Naive thymus-derived CD8-positive, alpha-beta T cell (primary cell): ENCODE measurements at regions not wholly inside any gene's neighbourhood (a gene's known extent, or its start where the extent isn't known, plus 50 kb on each side); places are given as distances from the start of the nearest gene placed in this dataset.
"Not testable (repeated sequence)": the region's sequence is repeated elsewhere in the genome, so short reads cannot be mapped to it uniquely, and the experiment has no call there.

Experiments
- ATAC-seq, 2 donors: fragments of 150-1000 bp; cut with Tn5 transposase in 1 of 2; sonication (Bioruptor Pico), chemical (Tn5 transposase) in 1 of 2; 1 replicate in 1 of 2; 2 replicates in 1 of 2; pipeline ENCODE4 v1.10.0; 2021; ENCODE audit warnings: mild to moderate bottlenecking in 2 of 2, moderate library complexity in 2 of 2
- POLR2A ChIA-PET: fragments of 350-600 bp; sonication (Branson Sonifier 250); formaldehyde crosslinking; loops from one replicate; lab custom pipeline; 2021; ENCODE audit warnings: antibody characterized with exemption; lab: Charles Lee
- DNase-seq, 10 donors: peaks; one replicate each; pipeline versions ENCODE4 v3.0.0 to v3.0.0-alpha.2; 2020 to 2022
- H3K27ac Mint-ChIP-seq, 10 donors: one replicate each; pipeline ENCODE4 v1.8.0; 2020 to 2022; ENCODE audit warnings: mild to moderate bottlenecking in 10 of 10, mixed read lengths in 10 of 10, moderate library complexity in 4 of 10, inconsistent platforms in 1 of 10
- H3K27me3 Mint-ChIP-seq, 5 donors: one replicate each; pipeline ENCODE4 v1.8.0; 2021 to 2022; ENCODE audit warnings: mixed read lengths in 5 of 5
- H3K36me3 Mint-ChIP-seq, 3 donors: one replicate each; pipeline ENCODE4 v1.8.0; 2020 to 2022; ENCODE audit warnings: mixed read lengths in 3 of 3, mild to moderate bottlenecking in 2 of 3, inconsistent platforms in 1 of 3
- H3K4me1 Mint-ChIP-seq, 4 donors: one replicate each; pipeline ENCODE4 v1.8.0; 2021 to 2022; ENCODE audit warnings: mixed read lengths in 4 of 4
- H3K4me3 Mint-ChIP-seq, 10 donors: one replicate each; pipeline ENCODE4 v1.8.0; 2020 to 2022; ENCODE audit warnings: mild to moderate bottlenecking in 10 of 10, mixed read lengths in 10 of 10, moderate library complexity in 6 of 10, inconsistent platforms in 1 of 10
- H3K9me3 Mint-ChIP-seq, 9 donors: one replicate each; pipeline ENCODE4 v1.8.0; 2020 to 2022; ENCODE audit warnings: mixed read lengths in 9 of 9, mild to moderate bottlenecking in 3 of 9, inconsistent platforms in 1 of 9, moderate library complexity in 1 of 9

DNA sequence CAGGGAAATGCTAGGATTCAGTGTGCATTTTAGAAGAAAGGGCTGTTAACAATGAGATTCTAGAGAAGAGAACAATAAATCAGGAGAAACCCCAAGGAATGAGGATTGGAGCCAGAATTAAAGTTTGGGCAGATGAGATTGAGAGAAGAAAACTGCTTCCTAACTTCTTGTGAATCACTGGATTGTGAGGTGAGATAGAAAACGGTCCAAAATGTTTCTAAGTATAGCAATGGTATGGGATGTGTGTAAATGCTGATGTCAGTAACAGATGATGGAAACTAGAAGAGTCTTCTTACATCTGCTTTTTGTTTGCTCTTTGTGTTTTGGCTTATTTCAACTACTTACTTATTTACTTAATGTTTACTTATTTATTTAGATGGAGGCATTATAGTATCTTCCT is 123.0 kb downstream of the KCNJ2 start:
- ATAC-seq (no peak), DNase-seq (no peak)
- Mint-ChIP-seq H3K4me1 (no peaks in the 10 kb centered on the region), H3K9me3 (peaks cover 0 to 14% (median 2%) of the 10 kb centered on the region in 9 donors), H3K27me3 (no peaks in the 10 kb centered on the region), H3K4me3 (no peak overlapping the region), H3K27ac (no peak overlapping the region), H3K36me3 (no peaks in the 10 kb centered on the region)
- POLR2A ChIA-PET = no interaction called here

DNA sequence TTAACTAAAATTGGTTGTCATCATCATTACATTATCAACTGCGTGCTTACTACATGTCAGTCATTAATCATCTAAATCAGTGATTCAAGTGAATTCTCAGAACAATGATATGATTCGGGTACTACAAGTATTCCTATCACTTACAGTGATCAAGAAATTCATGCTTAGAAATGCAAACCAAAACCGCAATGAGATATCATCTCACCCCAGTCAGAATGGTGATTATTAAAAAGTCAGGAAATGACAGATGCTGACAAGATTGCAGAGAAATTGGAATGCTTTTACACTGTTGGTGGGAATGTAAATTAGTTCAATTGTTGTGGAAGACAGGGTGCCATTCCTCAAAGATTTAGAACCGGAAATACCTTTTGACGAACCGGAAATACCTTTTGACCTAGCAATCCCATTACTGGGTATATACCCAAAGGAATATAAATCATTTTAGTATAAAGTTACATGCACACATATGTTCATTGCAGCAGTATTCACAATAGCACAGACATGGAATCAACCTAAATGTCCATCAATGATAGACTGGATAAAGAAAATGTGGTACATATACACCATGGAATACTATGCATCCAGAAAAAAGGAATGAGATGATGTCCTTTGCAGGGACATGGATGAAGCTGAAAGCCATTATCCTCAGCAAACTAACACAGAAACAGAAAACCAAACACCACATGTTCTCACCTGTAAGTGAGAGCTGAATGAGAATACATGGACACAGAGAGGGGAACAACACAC is 124.4 kb downstream of the KCNJ2 start:
- not testable (repeated sequence) for H3K27ac Mint-ChIP-seq

DNA sequence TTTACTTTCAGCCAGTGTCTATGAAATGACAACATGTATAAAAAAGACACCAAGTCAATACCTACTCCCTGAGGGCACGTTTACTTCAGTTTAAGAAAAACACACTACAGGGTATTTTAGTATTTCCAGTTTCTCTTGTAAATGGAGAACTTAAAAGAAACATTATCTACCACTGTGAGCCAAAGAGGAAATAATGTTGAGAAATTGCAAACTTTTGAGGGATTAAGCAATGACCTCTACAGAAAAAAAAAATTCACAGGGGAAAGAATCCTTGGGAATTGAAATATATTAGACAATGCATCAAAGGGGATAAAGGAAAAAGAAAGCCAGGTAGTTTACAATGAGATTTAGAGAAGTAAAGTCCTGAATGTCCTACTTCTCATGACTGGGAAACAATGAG is 126.0 kb downstream of the KCNJ2 start:
- DNase-seq = no peak
- H3K9me3 Mint-ChIP-seq = peaks cover 0 to 21% (median 3%) of the 10 kb centered on the region in 9 donors

More for the DNA sequence above, 124.4 kb downstream of the KCNJ2 start:
- H3K36me3 Mint-ChIP-seq, ATAC-seq, POLR2A ChIA-PET, DNase-seq, H3K27me3 Mint-ChIP-seq, H3K4me1 Mint-ChIP-seq, H3K4me3 Mint-ChIP-seq: not testable (repeated sequence)
- peaks cover 0 to 12% (median 2%) of the 10 kb centered on the region in 9 donors for H3K9me3 Mint-ChIP-seq

DNA sequence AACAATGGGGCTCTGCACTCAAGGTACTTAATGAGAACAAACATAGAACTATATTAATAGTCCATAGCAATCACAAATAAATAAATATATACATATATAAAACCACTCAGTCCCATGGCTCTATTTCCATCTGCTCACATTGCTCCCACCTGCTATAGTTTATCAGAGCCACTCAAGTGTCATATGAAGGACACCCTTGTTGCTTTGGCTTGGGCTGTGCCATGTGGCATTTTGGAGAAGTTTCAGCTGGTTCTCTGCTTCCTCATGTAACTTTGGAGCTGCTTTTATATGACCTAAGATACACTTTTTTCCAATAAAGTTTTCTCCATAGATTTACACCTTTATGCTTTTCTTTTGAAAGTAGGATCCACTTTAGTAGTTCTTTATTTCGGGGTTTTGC is 126.4 kb downstream of the KCNJ2 start:
- Mint-ChIP-seq H3K27me3 (no peaks in the 10 kb centered on the region), H3K27ac (no peak overlapping the region), H3K9me3 (peaks cover 0 to 21% (median 3%) of the 10 kb centered on the region in 9 donors), H3K36me3 (no peaks in the 10 kb centered on the region), H3K4me1 (no peaks in the 10 kb centered on the region), H3K4me3 (no peak overlapping the region)
- POLR2A ChIA-PET = no interaction called here
- DNase-seq = no peak
- ATAC-seq = no peak

More for the DNA sequence above, 126.0 kb downstream of the KCNJ2 start:
- Mint-ChIP-seq H3K4me3 (no peak overlapping the region), H3K27ac (no peak overlapping the region), H3K27me3 (no peaks in the 10 kb centered on the region), H3K36me3 (no peaks in the 10 kb centered on the region), H3K4me1 (no peaks in the 10 kb centered on the region)
- ATAC-seq = no peak
- POLR2A ChIA-PET = no interaction called here

DNA sequence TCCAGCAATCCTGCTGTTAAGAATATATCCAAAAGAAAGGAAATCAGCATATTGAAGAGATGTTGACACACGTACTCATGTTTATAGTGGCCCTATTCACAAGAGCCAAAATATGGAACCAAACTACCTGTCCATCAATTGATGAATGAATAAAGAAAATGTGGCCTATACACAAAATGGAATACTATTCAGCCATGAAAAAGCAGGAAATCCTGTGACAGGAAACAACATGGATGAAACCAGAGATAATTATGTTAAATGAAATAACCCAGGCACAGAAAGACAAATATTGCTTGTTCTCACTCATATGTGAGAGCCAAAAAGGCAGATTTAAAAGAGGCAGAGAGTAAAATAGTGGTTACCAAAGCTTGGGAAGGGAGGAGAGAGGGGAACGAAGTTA is 127.1 kb downstream of the KCNJ2 start:
- Mint-ChIP-seq H3K36me3 (no peaks in the 10 kb centered on the region), H3K27me3 (no peaks in the 10 kb centered on the region), H3K9me3 (peaks cover 0 to 21% (median 3%) of the 10 kb centered on the region in 9 donors), H3K4me3 (no peak overlapping the region), H3K4me1 (no peaks in the 10 kb centered on the region), H3K27ac (no peak overlapping the region)
- ATAC-seq (no peak), DNase-seq (no peak)
- POLR2A ChIA-PET = no interaction called here

DNA sequence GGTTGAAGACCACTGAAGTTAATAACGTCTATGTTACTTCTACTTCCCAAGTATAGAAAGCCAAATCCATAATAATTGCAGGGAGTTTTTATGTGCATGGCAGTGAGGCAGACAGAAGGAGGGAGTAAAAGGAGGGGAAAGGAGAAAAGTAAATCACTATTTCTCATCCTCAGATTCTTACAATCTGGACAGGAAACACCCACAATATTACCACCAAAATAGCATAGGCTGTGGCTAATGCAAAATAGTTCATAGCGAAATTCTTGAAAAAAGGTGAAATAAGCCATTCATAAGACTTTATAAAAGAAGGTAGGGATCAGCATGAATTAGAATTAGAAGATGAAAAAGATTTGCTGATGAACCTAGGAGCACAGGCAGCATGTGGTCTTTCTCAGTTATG is 128.1 kb downstream of the KCNJ2 start:
- H3K4me1 Mint-ChIP-seq = no peaks in the 10 kb centered on the region
- POLR2A ChIA-PET = no interaction called here
- H3K9me3 Mint-ChIP-seq = peaks cover 0 to 21% (median 3%) of the 10 kb centered on the region in 9 donors
- H3K27ac Mint-ChIP-seq = no peak overlapping the region
- no peaks in the 10 kb centered on the region for H3K36me3 Mint-ChIP-seq
- ATAC-seq = no peak
- no peaks in the 10 kb centered on the region for H3K27me3 Mint-ChIP-seq
- no peak for DNase-seq
- H3K4me3 Mint-ChIP-seq = no peak overlapping the region

DNA sequence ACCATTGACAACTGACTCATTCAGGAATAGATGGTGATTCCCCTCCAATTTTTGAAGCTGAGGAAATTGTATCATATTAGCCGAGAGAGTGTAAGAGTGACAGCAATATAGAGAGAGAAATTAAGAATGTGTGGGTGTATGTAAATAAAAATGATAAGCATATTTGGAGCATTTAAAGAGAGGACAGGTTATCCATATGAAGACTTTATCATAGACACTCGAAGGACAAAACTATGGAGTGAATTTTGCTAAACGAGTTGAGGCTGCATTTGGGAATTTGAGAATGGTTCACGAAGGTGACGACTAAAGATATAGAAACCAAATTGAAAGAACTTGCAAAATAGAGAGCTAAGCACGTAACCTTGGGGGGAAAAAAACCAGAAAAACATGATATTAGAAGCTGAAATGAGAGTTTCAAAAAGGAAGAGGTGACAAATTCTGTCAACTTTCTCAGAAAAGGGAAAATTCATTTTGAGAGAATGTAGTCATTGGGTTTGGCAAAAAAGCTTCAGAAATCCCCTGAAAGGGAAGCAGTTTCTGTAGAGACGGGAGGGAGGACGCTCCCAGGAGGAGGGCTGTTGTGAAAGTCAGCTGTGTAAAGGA is 129.7 kb downstream of the KCNJ2 start:
- no peak overlapping the region for H3K27ac Mint-ChIP-seq
- no peak for ATAC-seq
- H3K4me3 Mint-ChIP-seq = no peak overlapping the region
- peaks cover 0 to 2% (median 0%) of the 10 kb centered on the region in 5 donors for H3K27me3 Mint-ChIP-seq
- no peaks in the 10 kb centered on the region for H3K4me1 Mint-ChIP-seq
- no peak for DNase-seq
- H3K36me3 Mint-ChIP-seq = no peaks in the 10 kb centered on the region
- POLR2A ChIA-PET = no interaction called here
- H3K9me3 Mint-ChIP-seq = peaks cover 0 to 18% (median 3%) of the 10 kb centered on the region in 9 donors

DNA sequence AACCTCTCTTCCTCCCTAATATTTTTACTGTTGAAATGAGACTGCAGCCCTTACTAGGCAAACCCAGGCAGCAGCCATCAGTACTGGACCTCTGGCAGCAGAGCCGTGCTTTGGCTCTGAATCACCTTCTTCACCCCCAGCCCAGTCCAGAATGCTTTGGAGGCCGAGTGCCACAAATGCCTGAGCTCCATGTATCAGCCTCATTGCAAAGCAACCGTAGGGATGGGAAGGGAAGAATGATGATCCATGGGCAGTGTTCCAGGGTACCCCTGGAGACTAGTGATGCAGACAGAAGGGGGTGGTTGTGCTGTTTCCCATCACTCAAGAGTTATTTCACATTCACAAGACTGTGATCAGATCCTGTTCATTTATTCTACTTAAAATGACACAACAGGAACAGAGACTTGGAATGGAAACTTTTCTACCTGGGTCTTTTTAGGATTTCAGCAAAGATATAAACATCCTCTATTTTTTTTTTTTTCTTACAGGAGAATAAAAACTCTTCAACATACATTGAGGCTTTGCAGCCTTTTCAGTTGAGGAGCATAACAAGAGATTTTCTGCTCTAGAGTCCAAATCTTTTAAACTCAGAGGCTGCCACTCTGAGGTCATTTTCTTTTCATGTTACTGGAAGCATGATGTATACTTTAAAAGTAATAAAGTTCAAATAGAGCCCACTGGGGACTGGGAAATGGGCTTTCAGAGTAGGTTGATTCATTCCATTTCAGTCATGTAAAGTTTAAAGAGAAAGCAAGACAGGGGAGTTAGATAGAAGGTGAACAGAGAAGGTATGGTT is 138.3 kb downstream of the KCNJ2 start:
- H3K9me3 Mint-ChIP-seq = peaks cover 0 to 9% (median 0%) of the 10 kb centered on the region in 9 donors
- no peak for DNase-seq

DNA sequence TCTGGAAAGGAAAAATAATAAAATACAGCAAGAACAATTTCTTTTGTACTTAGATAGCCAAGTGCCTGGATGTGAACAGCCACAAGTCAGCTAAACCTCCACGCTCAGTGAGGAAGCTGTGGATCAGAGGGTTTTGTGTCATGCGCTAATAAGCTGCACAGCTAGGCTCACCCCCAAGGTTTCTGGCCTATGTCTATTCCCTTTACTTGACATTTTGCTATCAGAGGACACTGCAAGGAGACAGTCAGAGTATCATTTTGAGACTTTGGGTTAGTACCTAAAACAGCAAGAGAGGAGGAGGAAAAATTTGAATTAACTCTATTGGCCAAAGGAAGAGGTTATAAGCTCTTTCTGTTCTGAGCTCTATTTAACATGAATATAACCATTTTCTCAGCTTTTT is 139.3 kb downstream of the KCNJ2 start:
- Mint-ChIP-seq H3K27me3 (peaks cover 0 to 8% (median 3%) of the 10 kb centered on the region in 5 donors), H3K9me3 (peaks cover 0 to 9% (median 0%) of the 10 kb centered on the region in 9 donors), H3K4me3 (no peak overlapping the region), H3K4me1 (no peaks in the 10 kb centered on the region), H3K36me3 (no peaks in the 10 kb centered on the region), H3K27ac (no peak overlapping the region)
- ATAC-seq (no peak), DNase-seq (no peak)
- POLR2A ChIA-PET = no interaction called here

More for the DNA sequence above, 138.3 kb downstream of the KCNJ2 start:
- POLR2A ChIA-PET = no interaction called here
- no peak for ATAC-seq
- no peak overlapping the region for H3K4me3 Mint-ChIP-seq
- peaks cover 0 to 8% (median 3%) of the 10 kb centered on the region in 5 donors for H3K27me3 Mint-ChIP-seq
- H3K27ac Mint-ChIP-seq = no peak overlapping the region
- no peaks in the 10 kb centered on the region for H3K36me3 Mint-ChIP-seq
- no peaks in the 10 kb centered on the region for H3K4me1 Mint-ChIP-seq

DNA sequence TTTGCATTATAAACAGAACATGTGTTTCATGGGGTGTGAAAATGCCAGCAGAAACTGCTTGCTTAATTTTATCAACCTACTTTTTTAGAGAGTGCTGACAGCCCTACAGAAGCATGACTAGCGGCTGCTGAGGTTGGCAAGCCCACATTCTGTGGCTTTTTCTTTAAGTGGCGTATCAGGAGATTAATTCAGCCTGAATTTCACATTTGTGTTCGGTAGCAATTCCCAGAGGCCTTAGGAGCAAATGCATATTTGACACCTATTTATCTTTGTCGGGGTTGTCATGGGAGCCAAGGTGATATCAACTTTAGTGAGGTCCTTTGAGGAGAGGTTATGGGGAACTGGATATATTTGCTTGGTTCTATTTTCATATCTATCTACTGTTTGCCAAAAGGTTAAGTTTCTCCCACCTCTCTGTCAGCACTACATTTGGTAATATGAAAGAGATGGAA is 140.9 kb downstream of the KCNJ2 start:
- POLR2A ChIA-PET = no interaction called here
- no peaks in the 10 kb centered on the region for H3K4me1 Mint-ChIP-seq
- no peak for ATAC-seq
- no peak overlapping the region for H3K4me3 Mint-ChIP-seq
- peaks cover 0 to 5% (median 3%) of the 10 kb centered on the region in 5 donors for H3K27me3 Mint-ChIP-seq
- no peak for DNase-seq
- H3K36me3 Mint-ChIP-seq = no peaks in the 10 kb centered on the region
- peaks cover 0 to 11% (median 0%) of the 10 kb centered on the region in 9 donors for H3K9me3 Mint-ChIP-seq
- no peak overlapping the region for H3K27ac Mint-ChIP-seq

DNA sequence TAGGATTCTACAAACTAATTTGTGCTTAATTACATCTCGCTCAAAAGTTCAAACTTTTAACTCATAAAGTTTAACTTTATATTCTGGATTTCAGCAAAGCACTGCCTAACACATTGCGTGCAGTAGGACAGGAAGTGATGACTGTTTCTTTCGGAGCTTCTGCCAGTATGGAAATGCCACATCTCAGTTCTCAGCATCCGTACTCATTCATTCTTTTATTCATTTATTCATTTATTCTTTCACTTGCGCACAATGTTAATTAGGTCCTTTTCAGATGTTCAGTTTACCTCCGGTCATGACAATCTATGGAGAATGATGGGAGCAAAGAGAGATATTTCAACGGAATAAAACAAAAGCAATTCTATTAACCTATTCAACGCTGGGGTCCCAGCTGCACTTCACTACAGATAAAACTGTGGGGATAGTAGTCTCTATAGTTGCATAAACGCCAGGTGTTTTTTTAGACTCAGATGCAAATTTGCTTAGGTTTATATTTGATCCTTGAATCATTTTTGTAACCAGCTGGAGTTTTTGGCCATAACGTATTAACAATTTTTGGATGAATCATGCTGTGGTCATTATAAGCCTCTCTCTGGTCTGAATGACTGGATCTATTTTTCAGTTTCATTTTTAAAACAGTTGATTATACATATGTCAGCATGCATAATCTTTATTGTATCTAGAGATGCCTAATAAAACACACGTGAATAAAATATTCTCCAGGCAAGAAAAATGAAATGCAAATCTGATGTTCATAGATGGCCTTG is 143.9 kb downstream of the KCNJ2 start:
- ATAC-seq = no peak
- H3K4me1 Mint-ChIP-seq = no peaks in the 10 kb centered on the region
- no peak overlapping the region for H3K4me3 Mint-ChIP-seq
- no peak overlapping the region for H3K27ac Mint-ChIP-seq
- H3K9me3 Mint-ChIP-seq = peaks cover 0 to 10% (median 0%) of the 10 kb centered on the region in 9 donors
- DNase-seq = no peak
- H3K27me3 Mint-ChIP-seq = peaks cover 0 to 3% (median 2%) of the 10 kb centered on the region in 5 donors
- POLR2A ChIA-PET = no interaction called here
- no peaks in the 10 kb centered on the region for H3K36me3 Mint-ChIP-seq

DNA sequence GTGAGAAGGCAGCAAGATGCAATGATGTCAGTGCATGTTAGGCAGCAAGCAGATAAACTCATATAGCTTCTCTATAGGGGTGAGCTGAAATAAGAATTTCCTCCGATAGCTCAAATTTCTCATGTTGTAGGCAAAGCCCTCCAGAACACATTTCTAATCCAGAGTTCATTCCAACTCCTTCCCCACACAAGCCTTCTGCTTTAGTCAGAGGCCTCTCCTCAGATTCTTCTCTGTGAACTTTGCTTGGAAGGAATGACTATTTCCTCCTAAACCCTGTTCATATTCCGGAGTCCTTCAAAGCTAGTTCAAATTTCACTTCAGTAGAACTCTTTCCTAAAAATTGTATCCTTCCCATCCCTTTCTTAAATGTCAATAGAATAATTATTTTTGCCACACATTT is 144.8 kb downstream of the KCNJ2 start:
- peaks cover 0 to 14% (median 0%) of the 10 kb centered on the region in 9 donors for H3K9me3 Mint-ChIP-seq
- peak overlapping the region in 1 of 10 donors; percentile 9 for H3K4me3 Mint-ChIP-seq
- POLR2A ChIA-PET = no interaction called here
- peaks cover 0 to 8% (median 2%) of the 10 kb centered on the region in 5 donors for H3K27me3 Mint-ChIP-seq
- no peaks in the 10 kb centered on the region for H3K4me1 Mint-ChIP-seq
- DNase-seq (no peak), ATAC-seq (no peak)
- no peaks in the 10 kb centered on the region for H3K36me3 Mint-ChIP-seq
- no peak overlapping the region for H3K27ac Mint-ChIP-seq
